ENCODE measurements at regions not wholly inside any gene's neighbourhood (a gene's known extent, or its start where the extent isn't known, plus 50 kb on each side); places are given as distances from the start of the nearest gene placed in this dataset.

- H3K27me3 ChIP-seq (ENCODE audit: control insufficient read depth, insufficient read depth, low read length) = no peaks in the 10 kb centered on the region
Measured at GRCh38 chr4:74632634-74633033, 161.7 kb downstream of the BTC start.

GRCh38 chr4:74635074-74635473, 159.2 kb downstream of the BTC start:
- no peaks in the 10 kb centered on the region for H3K27me3 ChIP-seq (ENCODE audit: control insufficient read depth, insufficient read depth, low read length)
- TF ChIP-seq CTCF (IDR thresholded peaks at IDR 0.05; ENCODE audit: insufficient read depth, low read length, poor library complexity, severe bottlenecking) = no peak
- H3K4me3 ChIP-seq (ENCODE audit: low read depth, low read length) = no peak overlapping the region
- H3K36me3 ChIP-seq (ENCODE audit: control insufficient read depth, insufficient read depth, low read length) = no peaks in the 10 kb centered on the region
- no peak for DNase-seq (ENCODE audit: low read depth)

More at GRCh38 chr4:74632634-74633033, 161.7 kb downstream of the BTC start:
- no peak for TF ChIP-seq CTCF (IDR thresholded peaks at IDR 0.05; ENCODE audit: insufficient read depth, low read length, poor library complexity, severe bottlenecking)
- DNase-seq (ENCODE audit: low read depth) = peak; percentile 83
- Histone ChIP-seq H3K36me3 (ENCODE audit: control insufficient read depth, insufficient read depth, low read length) (no peaks in the 10 kb centered on the region), H3K4me3 (ENCODE audit: low read depth, low read length) (no peak overlapping the region)

- Histone ChIP-seq H3K36me3 (ENCODE audit: control insufficient read depth, insufficient read depth, low read length) (no peaks in the 10 kb centered on the region), H3K27me3 (ENCODE audit: control insufficient read depth, insufficient read depth, low read length) (no peaks in the 10 kb centered on the region), H3K4me3 (ENCODE audit: low read depth, low read length) (no peak overlapping the region)
- TF ChIP-seq CTCF (IDR thresholded peaks at IDR 0.05; ENCODE audit: insufficient read depth, low read length, poor library complexity, severe bottlenecking) = no peak
- no peak for DNase-seq (ENCODE audit: low read depth)
Measured at GRCh38 chr4:74635490-74636123, 158.7 kb downstream of the BTC start.

GRCh38 chr4:74638001-74638400, 156.3 kb downstream of the BTC start:
- Histone ChIP-seq H3K27me3 (ENCODE audit: control insufficient read depth, insufficient read depth, low read length) (no peaks in the 10 kb centered on the region), H3K4me3 (ENCODE audit: low read depth, low read length) (no peak overlapping the region), H3K36me3 (ENCODE audit: control insufficient read depth, insufficient read depth, low read length) (no peaks in the 10 kb centered on the region)
- no peak for DNase-seq (ENCODE audit: low read depth)
- TF ChIP-seq CTCF (IDR thresholded peaks at IDR 0.05; ENCODE audit: insufficient read depth, low read length, poor library complexity, severe bottlenecking) = no peak

GRCh38 chr4:74638689-74639088, 155.6 kb downstream of the BTC start:
- Histone ChIP-seq H3K27me3 (ENCODE audit: control insufficient read depth, insufficient read depth, low read length) (no peaks in the 10 kb centered on the region), H3K4me3 (ENCODE audit: low read depth, low read length) (no peak overlapping the region), H3K36me3 (ENCODE audit: control insufficient read depth, insufficient read depth, low read length) (no peaks in the 10 kb centered on the region)
- TF ChIP-seq CTCF (IDR thresholded peaks at IDR 0.05; ENCODE audit: insufficient read depth, low read length, poor library complexity, severe bottlenecking) = no peak
- no peak for DNase-seq (ENCODE audit: low read depth)
